GM19455 (cell line): ENCODE measurements at regions not wholly inside any gene's neighbourhood (a gene's known extent, or its start where the extent isn't known, plus 50 kb on each side); places are given as distances from the start of the nearest gene placed in this dataset.
"Not testable (repeated sequence)": the region's sequence is repeated elsewhere in the genome, so short reads cannot be mapped to it uniquely, and the experiment has no call there.

Experiments
- ATAC-seq: cut with Tn5 transposase; IDR thresholded peaks from one replicate; pipeline ENCODE4 v1.9.1; 2021; ENCODE audit not compliant: unreplicated experiment

- no peak for ATAC-seq
Measured at GRCh38 chr6:154625721-154626120, 107.5 kb upstream of the SCAF8 start.

GRCh38 chr6:154629127-154629526, 104.1 kb upstream of the SCAF8 start:
- no peak for ATAC-seq

DNA sequence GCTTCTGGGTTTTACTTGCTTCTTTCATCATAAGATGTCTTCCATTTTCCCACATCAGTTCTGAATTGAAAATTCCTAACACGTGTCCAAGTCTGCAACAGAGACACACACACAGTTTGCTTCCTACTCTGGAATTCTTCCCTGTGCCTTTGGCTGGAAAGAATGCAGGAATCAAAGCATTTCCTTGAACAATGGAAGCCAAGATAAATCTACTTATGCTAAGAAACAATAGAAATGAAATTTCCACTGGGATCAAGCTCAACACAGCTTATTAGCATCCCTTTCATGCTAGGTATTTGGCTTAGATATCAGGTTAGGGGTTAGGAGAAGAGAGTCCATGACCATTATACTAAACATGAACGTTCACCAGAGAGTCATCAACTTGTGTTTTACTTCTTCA, 101.1 kb upstream of the SCAF8 start:
- no peak for ATAC-seq

DNA sequence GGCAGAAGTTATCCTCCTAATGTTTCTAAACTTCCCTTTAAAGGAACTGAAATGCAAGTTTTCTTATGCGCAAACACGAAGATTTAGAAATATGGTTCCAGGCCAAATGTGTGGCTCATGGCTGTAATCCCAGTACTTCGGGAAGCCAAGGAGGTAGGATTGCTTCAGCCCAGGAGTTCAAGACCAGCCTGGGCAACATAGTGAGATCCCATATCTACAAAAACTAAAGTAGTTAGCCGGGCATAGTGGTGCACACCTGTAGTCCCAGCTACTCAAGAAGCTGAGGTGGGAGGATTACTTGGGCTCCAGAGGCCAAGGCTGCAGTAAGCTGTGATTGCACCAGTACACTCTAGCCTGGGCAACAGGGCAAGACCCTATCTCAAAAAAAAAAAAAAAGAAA, 95.8 kb upstream of the SCAF8 start:
- no peak for ATAC-seq

DNA sequence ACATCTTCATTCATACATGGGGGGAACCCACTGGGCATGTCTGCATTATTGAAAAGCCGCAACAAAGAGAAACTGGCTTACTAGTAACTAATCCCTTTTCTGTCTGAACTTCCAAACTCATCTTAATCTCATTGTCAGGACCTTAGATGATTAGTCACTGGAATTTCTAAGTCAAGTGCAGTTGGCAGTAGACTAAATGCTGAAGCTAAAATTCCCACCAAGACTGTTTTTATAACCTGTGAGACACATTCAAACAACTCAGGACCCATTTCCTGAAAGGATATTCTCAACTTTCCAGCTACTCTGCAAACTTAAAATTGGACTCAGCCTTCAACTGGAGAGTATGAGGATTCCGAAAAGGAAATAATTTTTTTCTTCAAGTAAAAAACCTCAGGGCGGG, 94.8 kb upstream of the SCAF8 start:
- no peak for ATAC-seq

DNA sequence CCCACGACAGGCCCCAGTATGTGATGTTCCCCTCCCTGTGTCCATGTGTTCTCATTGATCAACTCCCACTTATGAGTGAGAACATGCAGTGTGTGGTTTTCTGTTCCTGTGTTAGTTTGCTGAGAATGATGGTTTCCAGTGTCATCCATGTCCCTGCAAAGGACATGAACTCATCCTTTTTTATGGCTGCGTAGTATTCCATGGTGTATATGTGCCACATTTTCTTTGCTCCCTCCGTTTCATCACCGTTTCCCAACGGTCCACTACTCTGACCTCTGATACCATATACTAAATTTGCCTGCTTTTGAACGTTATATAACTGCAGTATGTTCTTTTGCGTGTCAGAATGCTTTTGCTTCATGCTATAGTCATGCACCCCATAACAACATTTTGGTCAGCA, 94.0 kb upstream of the SCAF8 start:
- not testable (repeated sequence) for ATAC-seq

- no peak for ATAC-seq
Measured at GRCh38 chr6:154648188-154648887, 84.9 kb upstream of the SCAF8 start.

GRCh38 chr6:154648888-154649205, 84.4 kb upstream of the SCAF8 start:
- no peak for ATAC-seq

DNA sequence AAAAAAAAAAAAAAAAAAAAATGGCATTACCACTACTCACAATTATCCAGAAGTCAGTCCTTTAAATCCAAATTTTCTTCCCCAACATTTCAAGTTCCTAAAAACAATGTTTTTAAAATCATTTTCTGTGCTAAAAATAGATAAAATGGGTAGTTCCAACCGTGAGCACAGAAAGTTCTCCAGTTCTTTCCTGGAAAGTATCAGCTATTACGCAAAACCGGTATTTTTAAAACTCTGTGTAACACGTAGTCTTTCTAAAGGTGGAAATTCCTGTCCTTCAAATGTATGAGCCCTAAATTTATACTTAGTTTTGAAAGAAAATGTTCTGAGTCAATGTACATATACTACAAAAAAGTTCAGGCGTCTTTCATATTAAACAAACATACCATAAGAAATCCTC, 83.5 kb upstream of the SCAF8 start:
- ATAC-seq = no peak

GRCh38 chr6:154650351-154650750, 82.9 kb upstream of the SCAF8 start:
- ATAC-seq = no peak

GRCh38 chr6:154651656-154652055, 81.6 kb upstream of the SCAF8 start:
- ATAC-seq = no peak

DNA sequence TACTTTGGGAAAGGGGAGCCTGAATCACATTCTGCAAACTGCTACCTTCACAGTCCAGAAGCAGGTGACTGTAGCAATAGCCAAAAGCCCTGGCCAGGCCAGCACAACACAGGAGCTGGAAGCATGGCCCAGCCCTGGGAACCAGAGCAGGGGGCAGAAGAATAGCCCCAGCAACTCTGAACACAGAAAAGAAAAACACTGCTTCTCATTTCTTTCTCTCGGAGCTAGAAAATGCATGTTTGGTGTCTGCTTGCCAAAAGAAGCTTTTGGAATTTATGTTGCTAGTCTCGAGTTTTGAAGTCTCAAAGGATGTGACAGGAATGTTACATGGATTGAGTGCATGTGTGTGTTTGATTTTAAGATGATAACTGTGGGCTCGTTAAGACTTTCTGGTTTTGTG, 79.8 kb upstream of the SCAF8 start:
- no peak for ATAC-seq

DNA sequence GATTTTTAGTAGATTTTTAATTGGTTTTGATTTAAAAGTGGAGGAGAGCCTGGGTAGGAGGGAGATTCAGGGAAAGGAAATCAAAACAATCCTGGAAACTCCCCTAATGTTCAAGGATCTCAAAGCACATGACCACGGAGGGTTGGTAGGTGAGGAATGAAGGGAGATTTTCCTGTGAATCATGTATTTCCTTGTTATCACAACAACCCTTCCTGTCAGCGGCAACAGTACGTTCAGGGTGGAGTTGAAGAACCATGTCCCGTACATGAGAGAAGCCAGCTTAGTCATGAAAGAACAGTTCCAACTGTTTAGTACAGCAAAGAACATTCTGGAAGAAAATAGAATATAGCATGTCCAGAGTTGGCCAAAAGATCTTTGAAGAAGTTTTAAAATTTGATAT, 79.4 kb upstream of the SCAF8 start:
- no peak for ATAC-seq

GRCh38 chr6:154656660-154657059, 76.6 kb upstream of the SCAF8 start:
- no peak for ATAC-seq

DNA sequence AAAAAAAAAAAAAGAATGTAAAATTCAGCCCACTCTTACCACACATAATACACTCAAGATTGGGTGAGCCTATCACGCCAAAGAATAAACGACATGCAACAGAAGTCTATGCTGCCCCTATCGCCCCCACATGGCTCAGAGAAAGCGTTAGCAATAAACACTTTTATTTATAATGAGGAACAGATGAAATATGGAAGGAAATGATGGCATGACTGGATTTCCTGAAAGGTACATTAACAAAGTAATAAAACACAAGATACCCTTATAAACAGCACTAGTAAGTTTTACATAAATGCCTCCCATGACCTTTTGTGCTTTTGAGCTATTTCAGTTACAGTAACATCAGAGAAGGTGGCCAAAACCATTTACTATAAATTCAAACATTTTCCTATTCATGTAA, 71.4 kb upstream of the SCAF8 start:
- no peak for ATAC-seq

- ATAC-seq = no peak
Measured at GRCh38 chr6:154664287-154664686, 68.9 kb upstream of the SCAF8 start.

DNA sequence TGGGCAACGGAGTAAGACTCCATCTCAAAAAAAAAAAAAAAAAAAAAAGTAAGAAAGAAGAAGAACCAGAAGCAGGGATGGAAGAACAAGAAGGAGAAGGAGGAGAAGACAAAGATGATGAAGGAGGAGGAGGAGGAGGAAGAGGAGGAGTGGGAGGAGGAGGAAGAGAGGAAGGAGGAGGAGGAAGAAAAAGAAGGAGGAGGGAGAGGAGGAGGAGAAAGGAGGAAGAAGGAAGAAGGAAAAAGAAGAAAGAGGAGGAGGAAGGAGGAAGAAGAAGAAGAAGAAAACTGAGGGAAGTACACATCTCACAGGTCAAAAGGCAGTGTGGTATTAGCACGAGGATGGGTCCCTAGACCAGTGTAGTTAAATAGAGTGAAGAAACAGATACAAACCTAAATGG, 65.1 kb upstream of the SCAF8 start:
- no peak for ATAC-seq

- no peak for ATAC-seq
Measured at GRCh38 chr6:154672086-154672485, 61.1 kb upstream of the SCAF8 start.

- no peak for ATAC-seq
Measured at GRCh38 chr6:154673919-154674318, 59.3 kb upstream of the SCAF8 start.

GRCh38 chr6:154675602-154676088, 57.6 kb upstream of the SCAF8 start:
- peak; percentile 100 for ATAC-seq

DNA sequence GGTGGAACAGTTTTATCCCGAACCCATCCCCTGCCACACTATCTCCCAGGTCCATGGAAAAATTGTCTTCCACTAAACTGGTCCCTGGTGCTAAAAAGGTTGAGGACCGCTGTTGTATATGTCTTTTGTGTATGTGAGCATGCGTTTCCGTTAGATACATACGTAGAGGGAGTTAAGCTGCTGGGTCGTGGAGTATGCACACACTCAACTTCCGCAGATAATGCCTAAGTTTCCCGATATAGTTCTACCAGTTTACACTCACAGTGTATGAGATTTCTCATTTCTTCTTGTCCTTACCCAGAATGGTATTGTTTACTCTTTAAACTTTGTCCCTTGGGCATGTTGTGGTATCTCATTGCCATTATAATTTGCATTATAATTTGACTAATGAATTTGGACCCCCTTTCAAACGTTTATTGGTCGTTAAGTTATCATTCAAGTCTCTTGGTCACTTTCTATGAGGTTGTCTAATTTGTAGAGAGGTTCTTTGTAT, 50.5 kb upstream of the SCAF8 start:
- ATAC-seq = no peak
